ENCODE measurements at regions not wholly inside any gene's neighbourhood (a gene's known extent, or its start where the extent isn't known, plus 50 kb on each side); places are given as distances from the start of the nearest gene placed in this dataset.

DNA sequence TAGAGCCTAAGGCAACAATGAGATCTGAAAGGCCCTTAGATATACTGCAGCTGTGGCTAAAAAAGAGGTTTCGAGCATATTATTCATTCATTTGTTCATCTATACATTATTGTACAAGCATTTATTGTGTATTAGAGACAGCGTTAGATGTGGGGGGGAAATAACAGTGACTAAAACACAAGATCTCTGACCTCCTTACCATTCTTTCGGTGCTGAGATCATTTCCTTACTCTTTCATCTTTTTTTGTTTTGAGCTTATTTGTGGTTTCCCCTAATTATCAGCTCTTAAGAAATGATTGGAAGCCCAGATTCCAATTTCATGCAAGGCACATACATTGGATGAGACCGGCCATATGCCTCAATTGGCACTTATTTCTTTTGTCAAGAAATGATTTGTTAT, 113.2 kb downstream of the SEC61B start:
- DNase-seq: no peak

DNA sequence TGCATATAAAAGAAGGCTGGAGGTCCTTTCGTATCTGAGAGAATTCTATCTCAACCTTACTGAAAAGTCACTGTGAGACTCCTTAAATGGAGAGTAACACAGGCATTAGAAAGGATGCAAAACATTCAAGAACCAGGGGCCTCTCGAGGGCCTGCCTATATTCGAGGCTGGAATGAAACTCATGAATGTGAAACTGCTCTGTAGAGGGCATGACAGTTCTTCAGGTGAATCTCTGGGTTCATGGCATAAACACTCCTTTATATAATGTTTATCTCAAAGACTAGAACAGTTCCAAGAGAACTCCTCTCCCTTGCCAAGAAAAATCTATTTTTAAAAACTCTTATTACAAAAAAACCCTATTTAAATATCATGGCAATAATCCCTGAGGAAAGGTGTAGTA, 113.9 kb downstream of the SEC61B start:
- DNase-seq: no peak

DNA sequence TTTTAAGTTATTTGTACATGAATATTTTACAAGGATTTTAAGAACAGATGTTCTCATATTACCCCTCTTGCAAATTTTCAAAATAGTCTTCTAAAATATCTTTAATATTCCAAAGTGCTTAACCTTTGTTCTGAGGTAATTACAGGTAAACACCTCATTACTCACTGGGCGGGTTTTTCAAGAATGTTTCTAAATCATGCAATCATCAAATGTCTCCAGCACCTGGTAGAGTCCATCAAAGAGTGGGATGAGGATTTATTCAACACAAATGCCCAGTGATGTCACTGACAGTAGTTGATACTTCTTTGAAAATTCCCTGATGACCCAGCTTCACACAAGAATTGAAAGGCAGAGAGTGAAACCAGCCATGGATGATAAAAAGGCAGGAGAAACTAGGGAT, 114.4 kb downstream of the SEC61B start:
- DNase-seq: no peak

GRCh38 chr9:99340281-99340680, 118.2 kb downstream of the SEC61B start:
- DNase-seq: no peak

GRCh38 chr9:99341686-99342085, 119.6 kb downstream of the SEC61B start:
- DNase-seq: no peak

DNA sequence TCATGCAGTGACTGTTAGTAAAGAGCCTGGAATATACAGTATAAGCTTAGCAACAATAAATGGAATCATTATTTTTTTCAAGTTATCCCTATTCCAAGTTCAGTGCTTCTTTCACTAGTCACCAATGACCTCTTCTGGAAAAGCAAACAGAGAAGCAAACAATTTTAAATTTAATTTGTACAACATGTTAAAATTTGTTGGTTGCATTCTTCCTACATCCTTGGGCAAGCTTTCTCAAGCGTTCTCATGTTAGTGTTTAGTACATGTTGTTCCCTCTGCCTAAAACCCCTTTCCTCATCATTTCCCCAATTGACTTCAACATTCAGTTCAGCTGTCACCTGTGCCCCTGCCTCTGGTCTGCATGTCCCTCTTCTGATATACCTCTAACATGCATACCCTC, 123.4 kb downstream of the SEC61B start:
- DNase-seq: no peak

DNA sequence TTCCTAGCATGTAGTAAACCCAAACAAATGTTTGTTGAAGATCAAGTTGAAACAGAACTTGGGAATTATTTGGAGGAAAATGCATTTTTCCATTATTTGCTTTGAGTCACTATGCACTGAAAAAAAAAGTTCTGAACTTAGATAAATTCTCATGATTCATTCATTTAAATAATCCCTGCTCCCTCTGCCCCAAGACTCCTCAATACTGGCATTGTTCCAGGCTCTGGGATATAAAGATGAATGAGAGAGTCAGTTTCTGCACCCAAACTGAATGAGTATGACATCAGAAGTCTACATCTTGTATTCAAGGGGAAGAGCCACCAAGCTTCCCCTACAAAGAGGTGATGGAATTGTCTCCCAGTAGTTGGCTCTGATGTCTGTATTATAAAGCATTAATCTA, 123.9 kb downstream of the SEC61B start:
- DNase-seq: no peak

DNA sequence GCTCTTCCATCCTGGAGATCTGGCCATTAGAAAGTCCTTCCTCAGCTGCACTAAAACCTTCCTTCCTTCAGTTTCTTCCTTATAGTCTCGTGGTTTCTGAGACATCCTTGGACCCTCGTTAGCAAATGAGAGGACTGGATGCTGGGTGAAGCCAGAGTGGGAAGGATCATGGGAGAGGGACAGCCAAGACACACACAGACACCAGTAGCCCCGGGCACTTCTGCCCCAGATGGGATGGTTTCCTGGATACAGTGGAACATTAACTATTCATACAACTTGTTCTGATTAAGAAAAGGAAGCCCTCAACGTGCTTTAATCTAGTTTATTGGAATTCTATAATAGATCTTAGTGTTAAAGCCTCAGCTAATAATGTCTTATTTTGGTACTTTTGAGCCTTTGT, 125.5 kb downstream of the SEC61B start:
- no peak for DNase-seq

- DNase-seq: no peak
Observed at GRCh38 chr9:99348289-99348688, 126.2 kb downstream of the SEC61B start.

DNA sequence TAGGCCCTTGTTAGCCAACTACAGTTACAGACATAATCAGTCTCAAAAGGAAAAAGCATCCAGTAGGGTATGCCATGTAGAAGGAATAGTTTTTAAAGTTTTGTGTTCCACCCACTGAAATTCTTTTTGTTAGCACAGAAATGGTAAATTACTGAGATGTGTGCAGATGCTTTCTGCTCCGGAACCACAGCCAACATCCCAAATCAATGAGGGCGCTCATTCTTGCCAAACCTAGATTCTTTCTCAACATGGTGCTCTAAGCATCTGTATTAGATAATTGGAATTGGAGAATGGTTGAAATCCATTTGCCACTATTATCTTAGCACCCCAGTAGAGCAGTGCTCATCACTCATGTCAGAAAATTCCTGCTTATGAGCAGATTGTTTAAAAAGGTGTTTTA, 127.8 kb downstream of the SEC61B start:
- DNase-seq: no peak

- no peak for DNase-seq
Observed at GRCh38 chr9:99350461-99350860, 128.4 kb downstream of the SEC61B start.

DNA sequence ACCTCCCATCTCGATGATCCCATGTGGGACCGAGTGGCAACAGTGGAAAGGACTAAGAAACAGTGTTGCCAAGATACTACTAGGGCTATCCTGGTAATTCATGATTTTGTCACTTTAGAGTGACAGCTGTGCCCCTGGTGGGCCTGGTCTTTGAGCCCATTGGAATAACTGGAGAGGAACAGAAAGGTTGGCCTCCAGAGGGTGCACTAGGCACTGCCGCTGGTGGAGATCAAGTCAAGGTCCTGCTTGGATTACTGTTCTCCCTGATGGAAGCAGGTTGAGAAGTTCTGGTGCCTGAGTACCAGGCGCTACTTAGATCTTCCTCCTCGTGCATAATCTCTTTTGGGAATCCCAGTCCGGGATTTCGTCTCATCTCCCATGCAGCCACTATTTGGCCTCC, 129.6 kb downstream of the SEC61B start:
- no peak for DNase-seq

DNA sequence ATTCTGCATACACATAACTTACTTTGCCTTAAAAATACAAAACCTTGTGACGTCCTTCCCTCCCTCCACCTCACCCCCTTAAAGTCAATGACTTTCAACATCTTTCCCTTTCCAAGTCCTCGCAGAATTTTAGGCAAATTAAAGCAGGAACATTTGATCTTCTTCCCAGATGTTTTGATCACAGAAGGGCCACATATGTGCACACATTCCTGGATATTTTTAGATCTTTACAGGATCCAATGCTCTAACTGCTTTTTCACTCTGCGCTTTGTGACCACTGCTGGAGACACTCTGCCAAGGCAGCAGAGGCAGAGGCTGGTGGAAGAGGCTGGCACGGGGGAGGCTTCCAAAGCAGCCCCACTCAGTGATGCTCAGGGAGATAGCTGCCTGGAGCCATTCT, 130.7 kb downstream of the SEC61B start:
- no peak for DNase-seq

GRCh38 chr9:99353408-99353807, 131.3 kb downstream of the SEC61B start:
- DNase-seq: no peak

- no peak for DNase-seq
Observed at GRCh38 chr9:99354104-99354503, 132.0 kb downstream of the SEC61B start.

GRCh38 chr9:99356512-99356971, 134.5 kb downstream of the SEC61B start:
- no peak for DNase-seq

GRCh38 chr9:99357575-99357974, 135.5 kb downstream of the SEC61B start:
- no peak for DNase-seq

DNA sequence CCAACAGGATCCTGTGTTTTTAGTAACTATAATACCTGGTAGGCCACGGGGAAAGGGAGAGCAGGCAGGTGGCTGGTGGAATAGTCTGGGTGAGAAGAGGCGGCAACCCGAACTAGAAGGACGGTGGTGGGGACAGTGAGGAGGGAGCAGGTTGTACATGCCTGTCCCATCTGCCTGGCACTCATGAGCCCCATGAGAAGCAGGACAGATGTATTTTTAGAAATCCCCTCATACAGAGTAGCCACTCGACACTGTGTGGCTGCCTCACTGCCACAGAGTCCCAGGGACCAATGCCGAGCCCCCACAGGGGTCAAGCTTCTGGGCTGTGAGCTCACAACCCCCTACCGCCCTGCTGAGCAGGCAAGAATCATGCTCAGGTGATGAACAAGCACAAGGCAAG, 136.6 kb downstream of the SEC61B start:
- DNase-seq: no peak

- DNase-seq: no peak
Observed at GRCh38 chr9:99359336-99359735, 137.3 kb downstream of the SEC61B start.

GRCh38 chr9:99360026-99360425, 137.9 kb downstream of the SEC61B start:
- no peak for DNase-seq

DNA sequence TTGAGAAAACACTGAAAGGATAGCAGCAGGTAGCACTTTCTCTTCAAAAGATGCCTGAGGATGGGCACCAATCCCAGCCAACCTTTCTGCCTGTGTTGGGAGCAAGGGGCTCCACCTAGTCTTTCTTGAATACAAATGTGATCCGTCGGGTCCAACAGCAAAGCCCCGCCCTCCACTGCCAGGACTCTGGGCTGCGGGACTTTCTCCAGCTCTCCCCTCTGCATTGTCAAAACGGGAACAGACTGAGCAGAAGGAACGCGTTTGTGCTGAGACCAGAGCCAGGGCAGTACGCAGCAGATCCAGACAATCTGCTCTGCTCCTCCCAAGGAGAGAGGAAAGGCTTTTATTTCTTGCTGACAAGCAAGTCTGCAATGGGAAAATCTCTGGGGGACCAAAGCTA, 139.7 kb downstream of the SEC61B start:
- no peak for DNase-seq

DNA sequence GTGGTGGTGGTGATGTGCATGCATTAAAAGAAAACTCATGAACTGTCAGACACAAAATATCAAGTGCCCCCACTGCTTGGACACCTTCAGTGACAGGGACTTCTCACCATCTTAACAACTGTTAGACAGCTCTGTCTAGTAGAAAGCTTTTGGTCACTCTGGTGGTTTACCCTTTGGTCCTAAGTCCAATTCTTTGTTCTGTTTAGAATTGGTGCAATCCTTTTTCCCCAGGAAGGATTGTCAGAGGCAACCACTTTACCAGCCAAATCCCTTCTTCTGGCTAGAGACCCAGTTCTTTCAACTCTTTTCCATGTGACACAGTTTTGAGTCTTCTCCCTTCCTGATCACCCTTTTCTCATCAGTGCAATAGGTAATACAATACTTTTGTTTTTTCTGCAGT, 140.2 kb downstream of the SEC61B start:
- no peak for DNase-seq

DNA sequence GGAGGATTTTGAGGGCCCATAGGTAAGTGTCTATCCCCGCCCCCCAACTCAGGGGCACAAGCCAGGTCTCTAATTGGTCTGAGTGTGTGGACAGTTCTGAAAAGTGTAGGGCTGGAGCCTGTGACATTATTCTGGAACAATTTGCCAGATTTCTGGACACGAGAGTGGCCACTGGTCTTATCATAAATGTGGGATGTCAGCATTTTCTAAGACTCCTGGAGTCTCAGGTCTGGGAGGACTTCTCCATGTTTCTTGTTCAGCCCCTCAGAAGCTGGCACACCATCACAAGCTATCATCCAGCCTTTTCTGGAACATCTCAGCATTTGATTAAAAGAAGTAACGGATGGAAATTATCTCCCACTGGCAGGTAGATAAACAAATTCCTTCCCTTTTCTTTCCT, 141.4 kb downstream of the SEC61B start:
- no peak for DNase-seq

DNA sequence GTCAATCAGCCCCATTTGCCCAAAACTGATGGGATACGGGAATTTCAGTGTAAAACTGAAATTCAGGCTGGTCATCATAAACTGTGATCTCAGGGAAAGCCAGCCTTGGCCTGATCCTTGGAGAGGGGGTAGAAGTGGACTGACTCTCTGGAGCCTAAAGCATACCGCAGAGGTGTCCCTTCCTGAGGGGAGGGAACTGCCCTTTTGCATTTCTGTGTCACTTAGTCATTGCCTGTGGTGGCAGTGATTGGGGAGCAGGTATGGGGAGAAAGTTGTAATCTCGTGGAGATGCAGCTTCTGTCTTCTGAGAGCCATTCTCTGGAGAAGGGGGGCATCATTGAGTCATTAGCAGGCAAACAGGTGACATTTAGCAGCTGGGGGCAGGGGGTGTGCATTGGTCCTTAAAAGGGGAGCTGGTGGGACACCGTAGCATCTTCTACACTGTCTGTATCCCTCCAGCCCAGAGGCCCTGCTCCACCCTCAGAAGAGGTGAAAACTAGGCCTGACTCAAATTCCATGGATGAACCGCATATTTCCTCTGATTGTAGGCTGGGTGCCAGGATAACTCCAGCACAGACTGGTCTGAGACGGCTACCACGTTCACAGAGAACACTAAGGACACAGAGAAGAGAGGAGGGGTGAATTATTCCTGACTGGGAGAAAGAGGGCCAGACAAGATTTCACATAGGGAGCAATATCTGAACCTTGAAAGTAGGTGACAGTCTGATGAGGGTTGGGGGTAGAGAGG, 143.3 kb downstream of the SEC61B start:
- no peak for DNase-seq

GRCh38 chr9:99366183-99366582, 144.1 kb downstream of the SEC61B start:
- DNase-seq: no peak

All from activated CD4-positive, alpha-beta T cell treated with anti-CD3 and anti-CD28 coated beads, Interleukin-2, amount 50 U/mL, for 48 hours (primary cell).